ENCODE measurements at regions not wholly inside any gene's neighbourhood (a gene's known extent, or its start where the extent isn't known, plus 50 kb on each side); places are given as distances from the start of the nearest gene placed in this dataset.

GRCh38 chr1:101379950-101380349 lies 143.1 kb downstream of the S1PR1 start:
- TF ChIP-seq CTCF (IDR thresholded peaks at IDR 0.05; ENCODE audit: poor library complexity) (no peak), EZH2 (IDR thresholded peaks at IDR 0.05; ENCODE audit: borderline replicate concordance) (no peak)
